Medulla oblongata (tissue), 1 donor: ENCODE measurements at regions not wholly inside any gene's neighbourhood (a gene's known extent, or its start where the extent isn't known, plus 50 kb on each side); places are given as distances from the start of the nearest gene placed in this dataset.
"Not testable (repeated sequence)": the region's sequence is repeated elsewhere in the genome, so short reads cannot be mapped to it uniquely, and the experiment has no call there.

Experiments
- DNase-seq: peaks from one replicate; pipeline ENCODE4 v3.0.0-alpha.2; 2015; ENCODE audit errors: extremely low spot score

DNA sequence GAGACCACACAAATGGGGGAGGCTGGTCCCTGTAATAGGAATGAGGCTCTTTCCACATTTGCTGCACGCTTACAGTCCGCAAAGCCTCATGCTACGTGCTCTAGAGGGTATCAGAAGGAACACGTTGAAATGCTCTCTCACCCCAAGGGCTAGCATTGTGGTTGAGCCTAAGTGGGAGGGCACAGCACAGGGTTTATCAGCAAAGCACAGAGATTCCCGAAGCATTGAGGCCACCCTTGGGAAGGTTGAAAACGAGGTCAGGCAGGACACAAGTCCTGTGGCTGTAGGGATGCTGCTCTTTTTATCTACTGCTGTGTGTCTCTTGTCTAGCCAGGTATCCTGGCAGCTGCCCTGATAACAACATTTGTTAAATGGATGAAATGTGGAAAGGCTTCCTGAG lies 378.3 kb downstream of the EN1 start:
- DNase-seq = no peak

DNA sequence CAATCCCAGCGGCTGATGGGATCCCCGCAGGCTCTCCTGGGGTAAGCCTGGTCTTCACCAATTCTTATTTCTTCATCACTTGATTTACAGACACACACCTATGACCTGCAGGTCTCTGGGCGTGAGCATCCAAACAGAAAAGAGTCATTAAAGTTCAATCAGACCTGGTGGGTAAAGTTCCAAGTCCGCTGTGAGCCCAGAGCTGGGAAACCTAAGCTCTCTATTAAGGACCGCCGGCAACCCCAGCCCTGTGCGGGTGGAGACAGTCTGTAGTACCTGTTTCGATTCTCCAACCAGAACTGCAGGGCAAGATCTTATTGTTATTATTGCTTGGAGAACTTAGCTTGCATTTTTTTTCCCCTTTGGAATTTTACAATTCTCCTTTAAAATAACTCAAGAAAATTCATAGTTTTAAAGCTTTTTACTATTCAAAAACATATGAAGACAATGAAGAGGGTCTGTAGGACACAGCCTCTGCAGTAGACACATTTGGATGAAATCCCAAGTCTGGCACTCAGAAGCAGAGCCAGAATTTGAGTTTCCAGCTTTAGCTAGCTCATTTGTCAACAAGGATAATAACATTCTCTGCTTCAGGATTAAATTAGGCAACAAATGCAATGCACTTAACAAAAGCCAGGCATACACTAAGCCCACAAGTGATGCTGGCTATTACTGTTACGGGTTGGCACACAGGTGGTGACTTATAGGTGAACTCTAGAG lies 376.4 kb downstream of the INSIG2 start:
- no peak for DNase-seq

DNA sequence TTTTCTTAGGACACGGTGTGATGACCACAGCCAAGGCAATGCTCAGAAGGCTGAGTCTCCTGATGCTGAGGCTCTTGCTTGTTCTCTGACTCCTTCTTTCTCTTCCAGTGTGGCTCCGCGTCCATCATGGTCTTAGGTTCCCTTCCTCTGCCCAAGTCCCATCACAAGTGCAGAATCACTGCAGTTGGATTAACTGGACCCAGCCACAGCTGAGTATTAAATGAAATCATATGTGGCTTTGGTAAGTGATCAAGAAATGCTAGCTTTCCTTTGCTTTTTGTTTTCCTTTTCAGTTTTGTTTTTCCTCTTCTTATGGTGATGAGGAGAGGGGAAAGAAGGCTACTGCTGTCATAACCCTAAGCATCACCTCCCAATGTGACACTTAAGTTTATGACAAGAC lies 375.8 kb downstream of the INSIG2 start:
- DNase-seq = no peak

DNA sequence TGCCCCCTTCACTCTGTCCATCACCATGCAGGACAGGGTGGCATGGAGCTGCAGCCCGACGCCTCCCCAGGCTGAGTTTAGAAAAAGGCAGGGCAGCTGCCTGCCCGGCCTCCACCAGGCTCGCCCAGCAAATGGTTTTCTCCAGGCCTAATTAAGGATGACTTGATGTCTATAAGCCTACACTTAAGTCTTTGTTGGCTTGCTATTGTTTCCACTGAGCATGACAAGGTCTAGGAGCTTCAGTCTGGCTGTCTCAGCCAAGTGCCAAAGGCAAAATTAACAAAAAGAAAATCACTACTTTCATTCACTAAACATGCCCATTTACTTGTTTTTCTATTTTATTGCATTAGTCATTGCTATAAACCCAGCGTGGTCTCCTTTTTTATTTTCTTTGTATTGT lies 372.2 kb downstream of the INSIG2 start:
- DNase-seq = no peak

DNA sequence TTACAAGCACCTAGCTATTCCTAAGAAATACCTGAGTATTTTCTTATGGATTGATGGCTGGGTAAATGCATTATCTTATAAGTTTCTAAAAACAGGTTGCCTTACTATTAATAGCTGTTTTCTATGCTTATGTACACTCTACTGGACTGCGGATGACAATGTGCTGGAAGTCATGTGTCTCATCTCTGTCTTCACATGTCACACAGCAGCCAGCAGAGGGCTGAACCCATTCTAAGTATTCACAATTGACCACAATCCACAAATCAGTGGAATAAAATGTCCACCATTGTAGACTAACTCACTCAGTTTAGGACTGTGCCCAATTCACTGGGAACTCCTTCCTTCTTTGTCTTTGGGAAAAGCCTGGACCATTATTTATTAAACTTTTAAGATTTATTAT lies 371.2 kb downstream of the INSIG2 start:
- no peak for DNase-seq

DNA sequence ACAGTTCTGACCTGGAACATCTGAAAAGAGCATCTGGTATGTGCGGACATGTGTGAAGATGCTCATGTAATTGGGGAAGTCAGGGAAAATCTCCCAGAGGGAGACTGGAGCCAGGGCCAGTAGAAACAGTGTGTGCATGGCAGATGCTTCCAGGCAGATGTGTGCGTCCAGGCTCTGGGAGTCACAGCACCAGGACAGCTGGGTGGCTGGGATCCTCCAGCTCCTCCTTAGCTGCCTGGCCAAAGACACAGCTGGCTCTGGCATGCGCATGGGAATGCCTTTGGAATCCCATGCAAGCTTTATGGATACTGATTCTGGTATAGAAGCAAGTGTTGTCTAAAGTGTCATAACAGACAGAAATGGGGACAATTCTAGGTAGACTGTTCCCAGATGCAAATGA lies 369.7 kb downstream of the INSIG2 start:
- DNase-seq = no peak

DNA sequence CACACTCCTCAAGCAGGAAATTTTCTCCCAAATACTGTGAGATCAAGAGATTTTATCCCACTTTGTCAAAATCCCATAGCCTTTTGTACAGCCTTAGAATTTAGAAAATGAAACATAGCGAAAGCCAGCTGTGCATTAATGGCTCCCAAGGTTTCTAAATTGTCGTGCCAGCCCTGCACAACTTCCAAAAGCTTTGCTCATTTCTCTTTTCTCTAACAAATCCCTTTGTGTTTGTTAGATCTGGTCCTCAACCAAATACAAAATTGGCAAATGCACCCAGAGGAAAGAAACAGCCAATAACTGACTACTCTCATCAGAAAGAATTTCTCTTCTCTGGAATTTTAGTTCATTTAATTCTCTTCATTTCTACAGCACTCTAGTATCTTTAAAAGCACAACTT lies 361.1 kb downstream of the INSIG2 start:
- no peak for DNase-seq

DNA sequence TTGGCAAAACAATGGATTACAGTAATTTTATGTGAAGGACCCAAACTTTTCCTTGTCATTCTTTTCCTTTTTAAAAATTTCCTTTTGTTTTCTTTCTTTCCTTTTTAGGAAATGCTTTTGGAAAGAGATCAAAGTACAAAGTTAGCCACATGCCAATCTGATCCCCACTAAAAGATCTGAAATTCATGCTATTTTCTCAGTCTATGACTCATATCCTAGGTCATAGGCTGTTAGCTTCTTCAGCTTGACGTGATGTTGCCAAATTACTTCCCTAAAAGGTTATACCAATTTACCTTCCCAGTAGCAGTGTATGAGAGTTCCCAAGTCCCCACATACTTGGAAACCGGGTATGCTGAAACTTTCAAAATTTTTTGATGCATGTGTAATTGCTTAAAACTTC lies 355.3 kb downstream of the INSIG2 start:
- DNase-seq = no peak

DNA sequence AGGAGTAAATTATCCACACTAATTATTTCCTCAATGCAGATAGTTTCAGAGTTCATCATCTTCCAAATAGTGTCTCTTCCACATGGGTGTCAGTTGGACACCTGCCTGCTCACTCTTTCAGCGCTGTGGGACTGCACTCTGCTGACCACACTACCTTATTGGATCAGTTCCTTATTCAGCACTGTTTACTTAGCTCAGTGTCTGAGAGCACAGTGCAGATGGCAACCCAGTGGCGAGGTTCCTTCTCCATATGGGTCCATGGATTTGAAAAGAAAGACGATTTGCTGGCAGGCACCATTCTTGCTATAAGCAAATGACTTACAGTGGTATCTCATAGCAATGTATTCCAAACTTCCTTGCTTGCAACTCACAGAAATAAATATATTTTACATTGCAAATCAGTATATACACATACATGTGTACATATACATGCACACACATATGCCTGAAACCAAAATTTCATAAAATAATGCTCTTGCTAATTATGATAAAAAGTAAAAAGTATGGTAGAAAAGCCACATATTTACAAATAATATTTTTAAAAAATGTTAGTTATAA lies 354.8 kb downstream of the INSIG2 start:
- no peak for DNase-seq

DNA sequence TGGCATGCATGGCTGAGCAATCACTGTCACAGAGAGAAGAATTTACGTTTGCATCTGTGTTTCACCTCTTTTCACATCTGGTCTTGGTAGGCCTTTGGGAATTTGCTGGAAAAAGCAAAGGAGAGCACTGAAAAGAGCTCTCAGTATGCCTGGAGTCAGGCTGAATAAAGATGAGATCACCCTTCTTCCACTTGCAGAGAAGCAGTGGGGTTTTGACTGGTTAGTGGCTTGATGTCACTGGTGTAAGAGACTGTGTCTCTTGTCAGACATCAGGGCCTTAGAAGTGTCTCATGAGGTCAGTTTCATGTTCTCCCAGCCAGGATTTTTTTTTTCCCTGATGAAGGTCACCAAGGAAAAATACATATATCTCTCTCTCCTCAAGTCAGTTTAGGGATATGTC lies 353.8 kb downstream of the INSIG2 start:
- no peak for DNase-seq

DNA sequence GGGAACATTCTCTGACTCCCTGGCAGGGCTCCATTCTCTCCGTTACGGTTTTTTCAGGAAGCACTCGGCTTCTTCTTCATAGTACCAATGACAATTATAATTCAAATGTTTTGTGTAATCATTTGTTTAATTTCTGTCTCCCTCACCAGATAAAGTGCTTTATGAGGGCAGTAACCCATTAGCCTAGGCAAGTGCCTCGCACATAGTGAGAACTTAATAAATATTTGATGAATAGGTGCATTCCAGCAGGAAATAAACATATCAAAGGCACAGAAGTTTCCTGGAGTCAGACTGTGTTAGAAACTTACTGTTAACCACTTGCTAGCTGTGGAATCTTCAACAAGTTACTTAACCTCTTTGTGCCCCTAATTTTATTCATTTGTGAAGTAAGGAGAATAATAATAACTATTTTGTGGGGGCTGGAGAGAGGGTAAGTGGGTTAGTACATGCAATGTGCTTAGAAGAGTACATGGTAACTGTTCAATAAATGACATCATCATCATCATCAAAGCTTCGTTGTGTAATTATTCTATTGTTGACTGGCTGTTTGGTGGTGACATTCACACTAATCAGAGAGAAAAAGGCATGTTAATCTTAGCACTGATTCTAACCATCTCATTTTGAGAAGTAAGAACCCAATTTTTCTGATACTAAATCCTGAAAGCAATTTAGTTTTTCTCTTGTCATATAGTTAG lies 352.3 kb downstream of the INSIG2 start:
- DNase-seq = no peak

DNA sequence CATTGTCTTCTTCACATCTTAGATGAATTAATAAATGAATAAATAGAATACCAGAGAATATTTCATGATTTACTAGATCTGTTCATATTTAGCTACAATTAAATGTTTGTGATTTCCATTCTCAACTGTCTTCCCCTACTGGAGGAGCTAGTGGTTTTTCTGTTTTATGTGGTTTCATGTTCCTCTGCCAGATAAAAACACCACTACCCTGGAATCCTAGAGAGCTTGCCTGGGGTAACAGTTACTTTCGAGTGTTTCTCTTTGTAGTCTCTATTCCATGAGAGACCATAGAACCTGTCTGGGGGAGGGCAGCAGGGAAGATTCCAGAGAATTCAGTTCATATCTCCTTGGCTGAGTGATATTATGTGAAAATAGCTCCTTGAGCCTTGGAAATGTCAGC lies 349.2 kb downstream of the INSIG2 start:
- no peak for DNase-seq

DNA sequence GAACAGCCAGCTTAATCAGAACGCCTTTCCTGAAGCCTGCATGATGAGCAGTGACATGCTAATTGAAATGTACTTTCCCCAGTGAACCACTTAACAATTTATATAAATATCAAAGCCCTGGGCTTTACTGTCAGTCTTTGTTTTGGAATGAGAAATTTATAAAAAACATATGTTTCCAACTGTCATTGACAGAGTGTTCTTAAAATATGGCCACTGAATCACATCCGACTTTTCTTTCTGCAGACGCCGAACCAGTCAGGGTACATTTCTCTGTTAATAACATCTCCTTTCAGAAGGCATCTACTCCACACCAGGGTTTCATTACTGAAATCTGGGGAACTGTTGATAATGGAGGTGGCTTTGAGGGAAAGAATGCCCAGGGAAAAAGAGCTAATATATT lies 343.7 kb downstream of the INSIG2 start:
- DNase-seq = no peak

DNA sequence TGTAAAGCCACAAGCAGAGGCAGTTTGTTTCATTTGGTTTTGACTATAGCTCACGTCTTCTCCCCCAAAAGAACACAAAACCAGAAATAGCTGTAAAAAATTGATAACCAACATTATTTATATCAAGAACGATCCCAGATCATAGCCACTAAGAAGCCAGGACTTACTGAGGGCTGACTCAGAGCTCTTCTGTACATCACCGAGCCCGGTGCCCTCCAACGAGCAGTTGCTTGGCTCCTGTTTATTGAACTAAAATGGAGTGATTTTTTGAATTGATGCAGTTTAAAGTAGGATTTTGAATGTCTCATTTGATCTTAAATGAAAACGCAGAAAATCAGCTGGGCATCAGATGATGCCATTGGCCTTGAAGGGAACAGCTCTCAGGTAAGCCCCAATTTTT lies 343.3 kb downstream of the INSIG2 start:
- DNase-seq = no peak

DNA sequence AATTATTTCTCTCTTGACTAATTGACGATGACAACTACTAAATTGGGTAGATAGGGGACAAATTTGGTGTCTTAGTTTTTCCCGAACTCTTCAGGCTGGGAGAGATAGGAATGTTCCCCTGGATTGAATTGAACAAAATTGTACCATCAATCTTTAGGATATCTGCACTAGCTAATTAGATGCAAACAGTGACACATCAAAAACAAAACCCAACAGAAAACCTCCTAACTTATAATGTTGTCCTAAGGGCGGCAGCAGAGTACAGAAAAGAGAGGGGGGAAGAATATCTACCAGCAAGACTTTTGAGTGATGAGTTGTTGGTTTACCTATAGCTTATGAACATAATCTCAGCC lies 342.9 kb downstream of the INSIG2 start:
- DNase-seq = no peak

DNA sequence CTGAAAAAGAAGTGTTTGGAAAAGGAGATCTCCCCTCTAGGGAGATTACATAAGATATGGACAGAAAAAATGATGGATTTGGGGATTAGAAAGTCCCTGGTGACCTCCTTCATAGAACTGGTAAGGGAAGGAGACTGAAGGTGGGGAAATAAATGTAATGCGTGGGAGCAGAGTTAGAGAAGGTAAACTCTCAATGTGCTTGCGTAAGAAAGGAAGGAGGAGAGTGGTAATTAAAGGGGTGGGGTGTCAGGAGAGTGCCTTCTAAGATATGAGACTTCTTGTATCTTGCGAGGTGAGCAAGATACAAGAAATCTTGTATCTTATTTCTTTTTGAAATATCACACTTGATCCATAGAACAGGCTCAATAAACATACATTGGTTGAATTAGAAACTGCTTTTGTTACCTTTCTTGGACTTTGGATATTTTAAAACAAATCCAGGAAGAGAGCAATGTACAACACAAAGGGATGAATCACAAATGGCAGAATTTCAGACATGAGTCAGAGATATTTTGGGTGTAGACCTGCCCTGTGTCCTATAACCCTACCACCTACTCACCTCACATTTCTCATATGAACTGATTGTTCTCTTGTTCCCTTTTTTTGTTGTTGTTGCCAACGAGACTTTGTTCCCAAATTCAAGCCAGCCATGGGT lies 342.4 kb downstream of the INSIG2 start:
- DNase-seq = no peak

DNA sequence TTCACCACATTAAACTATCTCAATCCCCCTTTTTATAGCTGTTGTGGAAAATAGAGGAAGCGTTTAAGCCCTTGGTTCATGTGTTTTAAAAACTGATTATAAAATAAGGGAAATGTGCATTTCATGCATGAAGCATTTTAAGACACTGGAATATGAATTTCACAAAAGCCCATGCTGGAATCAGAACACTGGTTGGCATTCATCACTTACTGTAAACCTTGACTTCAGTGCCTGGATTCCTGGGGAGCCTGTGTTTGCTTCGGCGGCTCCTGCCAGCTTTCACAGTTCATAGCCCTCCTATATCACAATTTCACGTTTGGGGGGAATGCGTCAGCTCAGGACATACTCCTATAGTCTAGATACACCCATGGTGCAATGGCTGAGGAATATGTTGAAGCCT lies 336.9 kb downstream of the INSIG2 start:
- no peak for DNase-seq

DNA sequence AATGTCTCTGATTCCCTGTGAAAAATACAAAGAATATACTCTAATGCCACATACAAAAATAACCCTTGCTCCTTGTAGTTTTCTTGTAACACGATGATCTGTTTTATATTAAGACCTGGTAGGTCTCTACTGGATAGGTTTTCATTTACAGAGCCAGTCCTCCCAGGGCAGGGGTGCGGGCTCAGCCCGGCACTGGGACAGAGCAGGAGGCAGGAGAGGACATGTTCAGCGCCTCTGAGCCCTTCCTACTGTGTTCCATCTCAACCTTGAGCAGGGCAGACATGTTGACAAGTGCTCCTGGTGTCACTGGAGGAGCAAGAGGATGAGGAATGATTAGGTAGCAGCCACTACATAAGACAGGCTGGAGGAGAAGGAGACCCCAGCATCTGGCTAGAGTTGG lies 335.5 kb downstream of the INSIG2 start:
- DNase-seq = no peak

DNA sequence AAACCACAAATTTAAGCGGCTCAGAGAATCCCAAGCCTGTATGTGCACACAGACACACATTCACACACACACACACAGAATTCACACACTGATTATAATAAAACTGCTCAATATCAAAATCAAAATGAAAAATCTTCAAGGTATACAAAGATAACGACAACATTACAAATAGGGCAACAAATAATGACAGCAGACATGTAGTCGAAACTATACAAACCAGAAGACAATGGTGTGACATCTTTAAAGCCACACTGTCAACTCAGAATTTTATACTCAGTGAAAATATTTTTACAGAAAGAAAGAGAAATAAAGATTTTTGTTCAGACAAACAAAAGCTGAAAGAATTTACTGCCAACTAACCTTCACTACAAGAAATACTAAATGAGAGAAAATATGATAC lies 333.4 kb downstream of the INSIG2 start:
- no peak for DNase-seq

DNA sequence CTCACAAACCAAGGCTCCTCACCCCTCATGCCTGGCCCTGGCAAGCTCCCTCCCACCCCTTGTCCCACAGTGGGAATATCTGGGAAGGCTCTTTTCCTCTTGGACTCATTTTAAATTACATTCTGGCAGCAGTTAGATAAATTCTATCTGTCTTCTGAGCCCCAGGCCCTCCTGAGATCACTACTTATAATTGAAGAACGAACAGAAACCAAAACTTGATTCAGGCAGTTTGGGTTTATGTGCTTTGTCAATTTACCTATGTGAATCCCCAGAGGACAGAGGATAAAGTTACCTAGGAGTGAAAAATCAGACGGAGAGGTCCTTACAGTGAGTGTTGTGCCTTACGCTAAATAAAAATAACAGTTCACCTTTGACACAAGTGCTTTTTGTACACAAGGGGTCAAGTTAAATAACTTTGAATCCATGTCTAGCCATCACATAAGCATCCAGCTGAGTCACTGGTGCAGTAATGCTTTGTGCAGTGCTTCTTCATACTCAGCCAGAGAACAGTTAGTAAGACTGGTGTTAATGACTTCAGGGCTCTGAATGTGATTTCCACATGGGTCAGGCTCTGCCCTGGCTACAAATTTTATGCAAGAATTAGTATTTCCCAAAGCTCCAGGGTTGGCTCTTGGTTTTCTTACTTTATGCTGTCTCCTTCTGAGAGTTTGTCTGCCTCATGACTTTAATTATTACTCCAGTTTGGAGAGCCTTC lies 329.3 kb downstream of the INSIG2 start:
- no peak for DNase-seq

DNA sequence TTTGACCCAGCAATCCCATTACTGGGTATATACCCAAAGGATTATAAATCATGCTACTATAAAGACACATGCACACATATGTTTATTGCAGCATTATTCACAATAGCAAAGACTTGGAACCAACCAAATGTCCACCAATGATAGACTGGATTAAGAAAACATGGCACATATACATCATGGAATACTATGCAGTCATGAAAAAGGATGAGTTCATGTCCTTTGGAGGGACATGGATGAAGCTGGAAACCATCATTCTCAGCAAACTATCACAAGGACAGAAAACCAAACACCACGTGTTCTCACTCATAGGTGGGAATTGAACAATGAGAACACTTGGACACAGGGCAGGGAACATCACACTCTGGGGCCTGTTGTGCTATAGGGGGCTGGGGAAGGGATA lies 326.9 kb downstream of the INSIG2 start:
- DNase-seq = not testable (repeated sequence)
